Chondrocyte (in vitro differentiated cells): ENCODE measurements at regions not wholly inside any gene's neighbourhood (a gene's known extent, or its start where the extent isn't known, plus 50 kb on each side); places are given as distances from the start of the nearest gene placed in this dataset.

Source experiments
- DNase-seq: peaks from one replicate; pipeline ENCODE4 v3.0.0; 2021; ENCODE audit warnings: mixed read lengths, low spot score
- H3K27ac Mint-ChIP-seq: one replicate; pipeline ENCODE4 v1.8.0; 2021; ENCODE audit warnings: mild to moderate bottlenecking, moderate library complexity, mixed read lengths; ENCODE audit not compliant: unreplicated experiment
- H3K27me3 Mint-ChIP-seq: 2 replicates; pipeline ENCODE4 v1.8.0; 2021; ENCODE audit warnings: low read depth, mixed read lengths
- H3K36me3 Mint-ChIP-seq: 2 replicates; pipeline ENCODE4 v1.8.0; 2021; ENCODE audit warnings: low read depth, mixed read lengths
- H3K4me1 Mint-ChIP-seq: 2 replicates; pipeline ENCODE4 v1.8.0; 2021; ENCODE audit warnings: low read depth, mild to moderate bottlenecking, mixed read lengths
- H3K4me3 Mint-ChIP-seq: one replicate; pipeline ENCODE4 v1.8.0; 2021; ENCODE audit warnings: mild to moderate bottlenecking, moderate library complexity, mixed read lengths; ENCODE audit not compliant: unreplicated experiment
- H3K9me3 Mint-ChIP-seq: 2 replicates; pipeline ENCODE4 v1.8.0; 2021; ENCODE audit warnings: low read depth, mixed read lengths
- TF ChIP-seq, protein P1 (sequence below): fragments of 200-600 bp; sonication (generic); IDR thresholded peaks from 2 replicates; pipeline ENCODE4 v1.5.0; 2021; ENCODE audit warnings: antibody characterized with exemption, mild to moderate bottlenecking, moderate library complexity

DNA sequence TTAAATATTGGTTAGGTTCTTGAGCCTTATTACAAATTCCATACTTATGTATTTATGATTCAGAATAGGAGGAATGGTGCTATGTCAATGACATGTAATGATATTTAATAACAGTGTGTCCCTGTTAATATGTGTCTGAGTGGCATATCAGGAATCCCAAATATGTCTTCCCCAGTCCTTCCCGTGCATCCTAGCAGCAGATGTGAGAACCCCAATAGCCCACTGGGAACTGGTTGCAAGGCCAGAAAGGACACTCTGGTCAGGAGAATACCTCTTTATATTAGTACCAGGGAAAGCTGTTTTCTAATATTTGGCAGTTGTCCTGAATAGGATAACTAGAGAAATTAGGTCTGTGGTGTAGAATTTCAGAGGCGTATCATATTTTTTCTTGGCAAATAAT, 159.1 kb upstream of the PDE7B start:
- no peaks in the 10 kb centered on the region for H3K9me3 Mint-ChIP-seq
- H3K27me3 Mint-ChIP-seq, result no peaks in the 10 kb centered on the region
- H3K4me1 Mint-ChIP-seq, result peaks cover 24% of the 10 kb centered on the region
- no peak overlapping the region for H3K4me3 Mint-ChIP-seq
- no peak overlapping the region for H3K27ac Mint-ChIP-seq
- TF ChIP-seq, protein P1, sequence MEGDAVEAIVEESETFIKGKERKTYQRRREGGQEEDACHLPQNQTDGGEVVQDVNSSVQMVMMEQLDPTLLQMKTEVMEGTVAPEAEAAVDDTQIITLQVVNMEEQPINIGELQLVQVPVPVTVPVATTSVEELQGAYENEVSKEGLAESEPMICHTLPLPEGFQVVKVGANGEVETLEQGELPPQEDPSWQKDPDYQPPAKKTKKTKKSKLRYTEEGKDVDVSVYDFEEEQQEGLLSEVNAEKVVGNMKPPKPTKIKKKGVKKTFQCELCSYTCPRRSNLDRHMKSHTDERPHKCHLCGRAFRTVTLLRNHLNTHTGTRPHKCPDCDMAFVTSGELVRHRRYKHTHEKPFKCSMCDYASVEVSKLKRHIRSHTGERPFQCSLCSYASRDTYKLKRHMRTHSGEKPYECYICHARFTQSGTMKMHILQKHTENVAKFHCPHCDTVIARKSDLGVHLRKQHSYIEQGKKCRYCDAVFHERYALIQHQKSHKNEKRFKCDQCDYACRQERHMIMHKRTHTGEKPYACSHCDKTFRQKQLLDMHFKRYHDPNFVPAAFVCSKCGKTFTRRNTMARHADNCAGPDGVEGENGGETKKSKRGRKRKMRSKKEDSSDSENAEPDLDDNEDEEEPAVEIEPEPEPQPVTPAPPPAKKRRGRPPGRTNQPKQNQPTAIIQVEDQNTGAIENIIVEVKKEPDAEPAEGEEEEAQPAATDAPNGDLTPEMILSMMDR, result no peak
- DNase-seq, result no peak
- H3K36me3 Mint-ChIP-seq, result no peaks in the 10 kb centered on the region

DNA sequence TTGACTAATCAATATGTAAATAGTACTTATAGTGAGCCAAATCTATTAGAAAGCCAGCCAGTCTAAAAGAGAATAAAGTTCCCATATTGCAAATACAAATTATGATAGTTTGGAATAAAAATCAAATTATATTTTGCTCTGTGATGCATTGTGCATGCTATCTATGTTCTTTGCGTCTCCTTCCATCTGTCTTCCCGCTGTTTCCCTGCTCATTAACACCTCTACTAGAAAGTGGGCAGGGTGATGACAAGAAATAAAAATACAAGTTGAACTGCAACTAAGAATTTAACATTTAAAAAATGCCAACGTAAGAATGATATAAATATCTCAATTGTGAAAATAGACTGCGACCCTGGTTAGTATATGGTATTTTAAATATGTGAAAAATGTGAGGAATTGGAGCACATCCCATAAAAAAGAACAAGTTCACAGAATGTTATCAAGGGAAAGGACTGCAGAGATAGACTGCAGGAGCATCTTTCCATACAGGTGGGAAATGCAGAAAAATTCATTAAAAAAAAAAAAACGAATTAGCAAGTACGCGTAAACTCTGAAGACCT, 157.6 kb upstream of the PDE7B start:
- Mint-ChIP-seq H3K9me3 (no peaks in the 10 kb centered on the region), H3K4me3 (no peak overlapping the region), H3K36me3 (no peaks in the 10 kb centered on the region), H3K27ac (no peak overlapping the region), H3K4me1 (peaks cover 23% of the 10 kb centered on the region), H3K27me3 (no peaks in the 10 kb centered on the region)
- TF ChIP-seq, protein P1, result no peak
- DNase-seq, result no peak

DNA sequence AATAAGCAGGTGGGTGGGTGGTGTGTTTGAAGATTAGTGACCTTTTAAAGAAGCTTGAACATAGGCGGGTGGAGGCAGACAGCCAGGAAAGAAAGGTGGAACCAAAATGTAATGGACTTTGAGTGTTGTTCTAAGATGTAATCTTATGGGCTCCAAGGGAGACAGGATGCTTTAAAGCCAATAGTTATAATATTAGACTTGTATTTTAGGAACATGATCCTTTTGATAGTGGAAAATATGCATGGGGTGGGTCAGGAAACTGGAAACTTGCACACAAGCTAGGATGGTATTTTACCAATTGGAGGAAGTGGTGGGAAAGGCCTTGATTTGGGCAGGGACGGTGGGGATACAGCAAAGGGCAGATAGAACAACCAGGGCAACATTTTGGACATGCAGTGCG, 151.8 kb upstream of the PDE7B start:
- H3K27me3 Mint-ChIP-seq, result no peaks in the 10 kb centered on the region
- H3K36me3 Mint-ChIP-seq, result no peaks in the 10 kb centered on the region
- no peaks in the 10 kb centered on the region for H3K9me3 Mint-ChIP-seq
- peaks cover 4% of the 10 kb centered on the region for H3K4me1 Mint-ChIP-seq
- TF ChIP-seq, protein P1, result no peak
- no peak overlapping the region for H3K4me3 Mint-ChIP-seq
- no peak for DNase-seq
- no peak overlapping the region for H3K27ac Mint-ChIP-seq

DNA sequence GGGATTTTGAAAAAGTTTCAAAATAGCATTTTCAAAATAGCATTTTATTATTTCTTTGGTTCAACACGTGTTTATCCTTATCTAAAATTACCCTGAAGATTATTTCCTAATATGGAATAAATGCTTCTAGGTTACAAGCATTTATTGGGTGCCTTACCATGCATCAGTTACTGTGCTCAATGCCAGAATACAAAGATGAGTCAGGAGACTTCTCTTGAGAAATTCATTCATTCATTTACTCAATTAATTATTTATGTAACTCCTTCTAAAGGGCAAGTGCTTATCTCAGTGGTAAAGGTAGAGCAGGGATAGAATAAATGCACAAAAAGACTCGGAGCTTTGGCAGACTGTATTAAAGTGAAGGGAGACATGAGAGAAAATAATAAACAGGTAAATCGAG, 150.1 kb upstream of the PDE7B start:
- Mint-ChIP-seq H3K27me3 (no peaks in the 10 kb centered on the region), H3K27ac (no peak overlapping the region), H3K9me3 (no peaks in the 10 kb centered on the region), H3K36me3 (peaks cover 1% of the 10 kb centered on the region), H3K4me3 (no peak overlapping the region), H3K4me1 (peaks cover 4% of the 10 kb centered on the region)
- TF ChIP-seq, protein P1, result no peak
- DNase-seq, result no peak

DNA sequence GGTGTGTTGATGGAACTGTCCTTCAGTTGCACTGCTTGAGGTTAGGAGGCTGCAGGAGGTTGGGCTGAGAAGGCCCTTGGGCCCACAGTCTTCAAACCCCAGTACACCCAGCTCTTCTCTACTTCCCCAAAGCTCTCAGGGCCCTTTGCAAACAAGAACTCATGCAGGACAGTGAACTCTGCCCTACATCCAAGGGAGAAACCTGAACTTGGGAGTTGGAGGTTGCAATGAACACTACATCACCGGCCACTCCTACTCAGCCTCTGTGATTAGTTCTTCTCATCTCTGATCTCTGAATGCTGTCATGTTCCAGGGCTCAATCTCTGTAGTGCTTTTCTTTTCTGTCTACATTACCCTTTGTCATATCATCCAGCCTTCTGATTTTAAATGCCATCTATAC, 148.5 kb upstream of the PDE7B start:
- Mint-ChIP-seq H3K27ac (no peak overlapping the region), H3K9me3 (no peaks in the 10 kb centered on the region), H3K4me1 (peaks cover 4% of the 10 kb centered on the region), H3K36me3 (peaks cover 1% of the 10 kb centered on the region), H3K4me3 (no peak overlapping the region), H3K27me3 (no peaks in the 10 kb centered on the region)
- no peak for DNase-seq
- TF ChIP-seq, protein P1, result no peak
